Hepatocyte (in vitro differentiated cells): ENCODE measurements at regions not wholly inside any gene's neighbourhood (a gene's known extent, or its start where the extent isn't known, plus 50 kb on each side); places are given as distances from the start of the nearest gene placed in this dataset.
"Not testable (repeated sequence)": the region's sequence is repeated elsewhere in the genome, so short reads cannot be mapped to it uniquely, and the experiment has no call there.

Source experiments
- DNase-seq: peaks from one replicate; pipeline ENCODE4 v3.0.0-alpha.2; 2016; ENCODE audit warnings: low spot score
- H2AFZ ChIP-seq: fragments of 200-600 bp; sonication (generic); 2 replicates; pipeline ENCODE4 v1.6.0; 2016; ENCODE audit warnings: antibody characterized with exemption, mild to moderate bottlenecking
- H3K27ac ChIP-seq: fragments of 200-600 bp; sonication (generic); 2 replicates; pipeline ENCODE4 v1.5.1; 2016; ENCODE audit warnings: mild to moderate bottlenecking
- H3K27me3 ChIP-seq: fragments of 200-600 bp; sonication (generic); 2 replicates; pipeline ENCODE4 v1.6.1; 2016
- H3K36me3 ChIP-seq: fragments of 200-600 bp; sonication (generic); replicated peaks from 2 replicates; pipeline ENCODE4 v1.5.1; 2016; ENCODE audit warnings: low read depth; ENCODE audit not compliant: insufficient read depth
- H3K4me1 ChIP-seq: fragments of 200-600 bp; sonication (generic); 2 replicates; pipeline ENCODE4 v1.5.1; 2016; ENCODE audit warnings: mild to moderate bottlenecking, moderate library complexity; ENCODE audit not compliant: insufficient read depth
- H3K4me2 ChIP-seq: fragments of 200-600 bp; sonication (generic); 2 replicates; pipeline ENCODE4 v1.6.0; 2016
- H3K4me3 ChIP-seq: fragments of 200-600 bp; sonication (generic); 2 replicates; pipeline ENCODE4 v1.5.1; 2016; ENCODE audit warnings: mild to moderate bottlenecking
- H3K79me2 ChIP-seq: fragments of 200-600 bp; sonication (generic); 2 replicates; pipeline ENCODE4 v1.6.0; 2017; ENCODE audit warnings: mild to moderate bottlenecking
- H3K9me2 ChIP-seq: fragments of 200-600 bp; sonication (generic); replicated peaks from 2 replicates; pipeline ENCODE4 v1.6.0; 2017; ENCODE audit warnings: mild to moderate bottlenecking; ENCODE audit not compliant: insufficient read depth
- H3K9me3 ChIP-seq: fragments of 200-600 bp; sonication (generic); 2 replicates; pipeline ENCODE4 v1.5.1; 2016; ENCODE audit warnings: low read depth, mild to moderate bottlenecking
- H4K20me1 ChIP-seq: fragments of 200-600 bp; sonication (generic); 2 replicates; pipeline ENCODE4 v1.6.0; 2016; ENCODE audit warnings: mild to moderate bottlenecking; ENCODE audit not compliant: insufficient read depth, poor library complexity, severe bottlenecking
- CTCF ChIP-seq: fragments of 200-600 bp; sonication (generic); IDR thresholded peaks from 2 replicates; pipeline ENCODE4 v1.5.1; 2016; ENCODE audit warnings: antibody characterized with exemption, mild to moderate bottlenecking; ENCODE audit not compliant: poor library complexity
- EZH2 ChIP-seq: fragments of 200-600 bp; sonication (generic); IDR thresholded peaks from 2 replicates; pipeline ENCODE4 v1.6.1; 2016; ENCODE audit warnings: antibody characterized with exemption, mild to moderate bottlenecking, borderline replicate concordance
- EZH2phosphoT487 ChIP-seq: fragments of 200-600 bp; sonication (generic); IDR thresholded peaks from one replicate; pipeline ENCODE4 v1.6.1; 2018; ENCODE audit warnings: antibody characterized with exemption, mild to moderate bottlenecking, low read depth, moderate library complexity; ENCODE audit not compliant: unreplicated experiment, severe bottlenecking
- WGBS: methylation state at CpG from one replicate; pipeline ENCODE4 v1.1.6; 2016; ENCODE audit warnings: low lambda C conversion rate; ENCODE audit errors: missing lambda C conversion rate; 5-methylcytosine and 5-hydroxymethylcytosine counted together

- Histone ChIP-seq H3K4me1 (peaks cover 32% of the 10 kb centered on the region), H3K4me3 (no peak overlapping the region), H3K36me3 (no peaks in the 10 kb centered on the region), H3K9me2 (no peaks in the 10 kb centered on the region), H3K27ac (no peak overlapping the region), H3K9me3 (no peaks in the 10 kb centered on the region), H3K79me2 (no peaks in the 10 kb centered on the region), H3K4me2 (no peak overlapping the region), H3K27me3 (no peaks in the 10 kb centered on the region), H2AFZ (no peak overlapping the region), H4K20me1 (no peaks in the 10 kb centered on the region)
- WGBS, result 95% methylated on average over 2 of the region's 2 CpGs
- TF ChIP-seq CTCF, result no peak
- no peak for TF ChIP-seq EZH2
- no peak for TF ChIP-seq EZH2phosphoT487
- no peak for DNase-seq
These were observed 124.8 kb upstream of the RMDN2 start for GRCh38 chr2:37800176-37800858.

- TF ChIP-seq EZH2phosphoT487 (no peak), EZH2 (no peak), CTCF (no peak)
- WGBS, result 43% methylated on average over 4 of the region's 4 CpGs
- no peaks in the 10 kb centered on the region for H3K9me2 ChIP-seq
- no peaks in the 10 kb centered on the region for H3K27me3 ChIP-seq
- no peaks in the 10 kb centered on the region for H3K9me3 ChIP-seq
- H3K4me1 ChIP-seq, result peaks cover 18% of the 10 kb centered on the region
- peak; percentile 24 for DNase-seq
- H3K27ac ChIP-seq, result peak overlapping the region; percentile 79
- H3K79me2 ChIP-seq, result no peaks in the 10 kb centered on the region
- H3K4me3 ChIP-seq, result no peak overlapping the region
- peak overlapping the region; percentile 21 for H3K4me2 ChIP-seq
- no peak overlapping the region for H2AFZ ChIP-seq
- H4K20me1 ChIP-seq, result no peaks in the 10 kb centered on the region
- no peaks in the 10 kb centered on the region for H3K36me3 ChIP-seq
These were observed 122.8 kb upstream of the RMDN2 start for GRCh38 chr2:37802211-37802752.

- H3K79me2 ChIP-seq, result no peaks in the 10 kb centered on the region
- H3K9me2 ChIP-seq, result no peaks in the 10 kb centered on the region
- H3K36me3 ChIP-seq, result no peaks in the 10 kb centered on the region
- H3K27ac ChIP-seq, result peak overlapping the region; percentile 79
- no peaks in the 10 kb centered on the region for H4K20me1 ChIP-seq
- peaks cover 18% of the 10 kb centered on the region for H3K4me1 ChIP-seq
- H3K27me3 ChIP-seq, result no peaks in the 10 kb centered on the region
- TF ChIP-seq EZH2phosphoT487 (no peak), EZH2 (no peak), CTCF (no peak)
- peak overlapping the region; percentile 21 for H3K4me2 ChIP-seq
- no peak overlapping the region for H2AFZ ChIP-seq
- H3K9me3 ChIP-seq, result no peaks in the 10 kb centered on the region
- no peak overlapping the region for H3K4me3 ChIP-seq
- DNase-seq, result peak; percentile 70
These were observed 122.1 kb upstream of the RMDN2 start for GRCh38 chr2:37802899-37803379.

- H3K36me3 ChIP-seq, H3K27me3 ChIP-seq, H3K4me3 ChIP-seq, H3K27ac ChIP-seq, H3K9me2 ChIP-seq, H3K79me2 ChIP-seq, H3K9me3 ChIP-seq, H3K4me2 ChIP-seq, DNase-seq, H2AFZ ChIP-seq, H4K20me1 ChIP-seq: not testable (repeated sequence)
- WGBS, result 94% methylated on average over 2 of the region's 2 CpGs
- H3K4me1 ChIP-seq, result peaks cover 25% of the 10 kb centered on the region
These were observed 119.1 kb upstream of the RMDN2 start for GRCh38 chr2:37806004-37806403.
